ENCODE measurements at regions not wholly inside any gene's neighbourhood (a gene's known extent, or its start where the extent isn't known, plus 50 kb on each side); places are given as distances from the start of the nearest gene placed in this dataset.

GRCh38 chr6:131398176-131398575, 174.8 kb upstream of the ARG1 start:
- CTCF ChIA-PET: no interaction called here

GRCh38 chr6:131399433-131399832, 173.6 kb upstream of the ARG1 start:
- intact Hi-C loops (cut with DNase I, micrococcal nuclease): no loop called here
- Histone ChIP-seq H3K4me3 (ENCODE audit: low read length) (no peak overlapping the region), H3K27ac (ENCODE audit: low read depth in 1 of 2, low read length in 2 of 2) (no peak overlapping the region), H3K27me3 (ENCODE audit: control insufficient read depth in 1 of 2, insufficient read depth in 2 of 2, low read length in 2 of 2) (no peaks in the 10 kb centered on the region), H3K9me3 (ENCODE audit: control insufficient read depth in 1 of 2, insufficient read depth in 1 of 2, low read length in 2 of 2) (no peaks in the 10 kb centered on the region), H3K36me3 (ENCODE audit: insufficient read depth, low read length) (no peaks in the 10 kb centered on the region), H3K4me1 (ENCODE audit: insufficient read depth, low read length) (no peaks in the 10 kb centered on the region)
- Mint-ChIP-seq H3K4me1 (ENCODE audit: low read depth) (no peaks in the 10 kb centered on the region), H3K9me3 (peaks cover 7% of the 10 kb centered on the region), H3K27ac (no peak overlapping the region), H3K4me3 (no peak overlapping the region), H3K27me3 (no peaks in the 10 kb centered on the region), H3K36me3 (ENCODE audit: low read depth) (peaks cover 26% of the 10 kb centered on the region)
- no peak for TF ChIP-seq CTCF (IDR thresholded peaks at IDR 0.05)
- CTCF ChIA-PET: no interaction called here
- DNase-seq: no peak
- no peak for ATAC-seq (ENCODE audit: poor library complexity)
- POLR2A ChIA-PET: interaction anchor here (1.0 kb wide), 1 partner anchor 10 kb away, joined by 3 read pairs; no protein-coding TSS in a partner anchor

More at GRCh38 chr6:131398176-131398575, 174.8 kb upstream of the ARG1 start:
- Histone ChIP-seq H3K36me3 (ENCODE audit: insufficient read depth, low read length) (no peaks in the 10 kb centered on the region), H3K27ac (ENCODE audit: low read depth in 1 of 2, low read length in 2 of 2) (no peak overlapping the region), H3K4me1 (ENCODE audit: insufficient read depth, low read length) (no peaks in the 10 kb centered on the region), H3K9me3 (ENCODE audit: control insufficient read depth in 1 of 2, insufficient read depth in 1 of 2, low read length in 2 of 2) (no peaks in the 10 kb centered on the region), H3K27me3 (ENCODE audit: control insufficient read depth in 1 of 2, insufficient read depth in 2 of 2, low read length in 2 of 2) (no peaks in the 10 kb centered on the region), H3K4me3 (ENCODE audit: low read length) (no peak overlapping the region)
- intact Hi-C loops (cut with DNase I, micrococcal nuclease): no loop called here
- no peak overlapping the region for H3K27ac Mint-ChIP-seq
- POLR2A ChIA-PET: no interaction called here
- peaks cover 7% of the 10 kb centered on the region for H3K4me1 Mint-ChIP-seq (ENCODE audit: low read depth)
- no peaks in the 10 kb centered on the region for H3K27me3 Mint-ChIP-seq
- TF ChIP-seq CTCF (IDR thresholded peaks at IDR 0.05): no peak
- H3K36me3 Mint-ChIP-seq (ENCODE audit: low read depth): peaks cover 23% of the 10 kb centered on the region
- peaks cover 12% of the 10 kb centered on the region for H3K9me3 Mint-ChIP-seq
- ATAC-seq (ENCODE audit: poor library complexity) (no peak), DNase-seq (no peak)
- no peak overlapping the region for H3K4me3 Mint-ChIP-seq

GRCh38 chr6:131400054-131400778, 172.8 kb upstream of the ARG1 start:
- H3K9me3 ChIP-seq (ENCODE audit: control insufficient read depth in 1 of 2, insufficient read depth in 1 of 2, low read length in 2 of 2): no peaks in the 10 kb centered on the region
- no peak for ATAC-seq (ENCODE audit: poor library complexity)
- no peak overlapping the region for H3K4me3 Mint-ChIP-seq
- H3K4me1 ChIP-seq (ENCODE audit: insufficient read depth, low read length): no peaks in the 10 kb centered on the region
- intact Hi-C loops (cut with DNase I, micrococcal nuclease): no loop called here
- no peak overlapping the region for H3K4me3 ChIP-seq (ENCODE audit: low read length)
- H3K27ac ChIP-seq (ENCODE audit: low read depth in 1 of 2, low read length in 2 of 2): no peak overlapping the region
- no peaks in the 10 kb centered on the region for H3K27me3 ChIP-seq (ENCODE audit: control insufficient read depth in 1 of 2, insufficient read depth in 2 of 2, low read length in 2 of 2)
- no peaks in the 10 kb centered on the region for H3K4me1 Mint-ChIP-seq (ENCODE audit: low read depth)
- no peaks in the 10 kb centered on the region for H3K36me3 ChIP-seq (ENCODE audit: insufficient read depth, low read length)
- POLR2A ChIA-PET: interaction anchor here (1.0 kb wide), 1 partner anchor 11 kb away, joined by 3 read pairs; no protein-coding TSS in a partner anchor
- CTCF ChIA-PET: no interaction called here
- no peak overlapping the region for H3K27ac Mint-ChIP-seq
- peaks cover 26% of the 10 kb centered on the region for H3K36me3 Mint-ChIP-seq (ENCODE audit: low read depth)
- no peak for TF ChIP-seq CTCF (IDR thresholded peaks at IDR 0.05)
- DNase-seq: no peak
- peaks cover 7% of the 10 kb centered on the region for H3K9me3 Mint-ChIP-seq
- H3K27me3 Mint-ChIP-seq: no peaks in the 10 kb centered on the region

All from CD4-positive, alpha-beta T cell (primary cell).